Ramos (cell line): ENCODE measurements at regions not wholly inside any gene's neighbourhood (a gene's known extent, or its start where the extent isn't known, plus 50 kb on each side); places are given as distances from the start of the nearest gene placed in this dataset.

ENCODE experiments used
- in situ Hi-C: fragments of 300-500 bp; cut with MboI; formaldehyde crosslinking; loops from one replicate; pipeline ENCODE4 v1.14.3; 2022; ENCODE audit warnings: low sequenced_read_pairs; ENCODE audit not compliant: unreplicated experiment

GRCh38 chr15:95262866-95263564 lies 1031.7 kb downstream of the MCTP2 start:
- in situ Hi-C loops, result loop anchor here (25.0 kb wide), 1 partner anchor 1974 kb away; no protein-coding TSS in a partner anchor

DNA sequence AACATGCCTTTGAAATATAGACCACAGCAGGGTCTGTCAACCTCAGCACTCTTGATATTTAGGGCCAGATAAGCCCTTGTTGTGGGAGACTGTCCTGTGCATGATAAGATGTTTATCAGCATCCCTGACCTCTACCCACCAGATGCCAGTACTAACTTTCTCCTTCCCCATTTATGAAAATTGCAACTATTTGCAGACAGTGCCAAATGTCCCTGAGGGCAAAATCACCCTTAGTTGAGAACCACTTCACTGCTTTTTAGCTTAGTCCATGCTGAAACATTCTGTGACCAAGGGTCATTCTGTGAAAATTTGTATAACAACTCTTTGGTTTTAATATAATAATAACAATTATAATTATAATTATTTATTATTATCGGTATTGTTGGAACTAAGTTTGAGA lies 1032.4 kb downstream of the MCTP2 start:
- in situ Hi-C loops, result loop anchor here (25.0 kb wide), 1 partner anchor 1974 kb away; no protein-coding TSS in a partner anchor

DNA sequence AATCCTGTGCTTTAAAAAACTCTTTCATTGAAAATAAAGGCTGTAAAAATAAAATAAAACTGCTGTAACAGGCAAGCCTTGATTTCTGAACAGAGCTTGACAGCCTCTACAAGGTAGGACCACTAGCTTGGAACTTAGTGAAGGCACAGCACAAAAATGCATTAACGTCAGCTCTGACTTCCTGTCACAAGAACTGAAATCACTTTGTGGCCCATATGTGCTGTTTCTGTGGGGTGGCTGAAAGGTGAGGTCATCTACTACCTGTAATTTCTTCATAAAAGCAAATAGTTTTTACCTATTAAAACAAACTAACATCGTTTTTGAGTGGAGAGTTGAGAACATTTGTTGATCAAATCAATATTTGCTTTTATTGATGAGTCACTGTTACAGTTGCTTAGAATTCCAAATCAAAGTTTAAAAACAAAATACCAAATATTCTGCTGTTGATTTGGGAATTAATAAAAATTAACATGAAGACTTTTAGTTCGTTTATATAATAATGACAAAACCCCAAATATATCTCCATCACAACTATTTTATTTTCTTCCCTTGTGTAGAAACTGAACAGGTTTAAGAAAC lies 1034.1 kb downstream of the MCTP2 start:
- in situ Hi-C loops, result loop anchor here (25.0 kb wide), 1 partner anchor 1972 kb away; no protein-coding TSS in a partner anchor

DNA sequence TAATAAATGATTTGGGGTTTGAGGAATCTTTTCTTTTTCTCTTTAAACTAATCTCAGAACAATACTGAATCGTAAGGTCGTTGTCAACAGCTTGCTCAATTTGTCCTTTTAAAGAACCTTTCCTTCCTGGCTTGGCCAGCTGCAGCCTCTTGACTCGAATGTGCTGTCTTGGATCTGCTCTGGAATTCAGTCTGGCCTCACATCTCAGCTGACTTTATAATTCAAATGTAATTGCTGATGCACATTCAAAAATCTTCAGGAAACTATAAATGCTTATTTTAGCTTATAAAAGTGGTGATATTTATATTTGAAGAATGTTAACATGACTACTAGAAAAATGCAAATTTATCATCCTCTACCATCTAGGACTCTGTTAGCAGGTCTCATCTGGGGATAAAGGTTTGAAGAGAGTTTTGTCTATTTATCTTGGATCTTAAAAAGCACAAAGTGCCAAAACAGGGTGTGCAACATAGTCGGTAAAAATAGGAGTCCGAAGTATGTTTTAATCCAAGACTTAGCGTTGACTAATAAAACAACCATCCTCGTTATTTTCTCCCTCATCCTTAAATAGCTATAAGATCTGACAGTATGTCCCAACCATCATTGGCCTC lies 1035.2 kb downstream of the MCTP2 start:
- in situ Hi-C loops, result loop anchor here (25.0 kb wide), 1 partner anchor 1971 kb away; no protein-coding TSS in a partner anchor

GRCh38 chr15:95267481-95267880 lies 1036.1 kb downstream of the MCTP2 start:
- in situ Hi-C loops, result loop anchor here (25.0 kb wide), 1 partner anchor 1970 kb away; no protein-coding TSS in a partner anchor

DNA sequence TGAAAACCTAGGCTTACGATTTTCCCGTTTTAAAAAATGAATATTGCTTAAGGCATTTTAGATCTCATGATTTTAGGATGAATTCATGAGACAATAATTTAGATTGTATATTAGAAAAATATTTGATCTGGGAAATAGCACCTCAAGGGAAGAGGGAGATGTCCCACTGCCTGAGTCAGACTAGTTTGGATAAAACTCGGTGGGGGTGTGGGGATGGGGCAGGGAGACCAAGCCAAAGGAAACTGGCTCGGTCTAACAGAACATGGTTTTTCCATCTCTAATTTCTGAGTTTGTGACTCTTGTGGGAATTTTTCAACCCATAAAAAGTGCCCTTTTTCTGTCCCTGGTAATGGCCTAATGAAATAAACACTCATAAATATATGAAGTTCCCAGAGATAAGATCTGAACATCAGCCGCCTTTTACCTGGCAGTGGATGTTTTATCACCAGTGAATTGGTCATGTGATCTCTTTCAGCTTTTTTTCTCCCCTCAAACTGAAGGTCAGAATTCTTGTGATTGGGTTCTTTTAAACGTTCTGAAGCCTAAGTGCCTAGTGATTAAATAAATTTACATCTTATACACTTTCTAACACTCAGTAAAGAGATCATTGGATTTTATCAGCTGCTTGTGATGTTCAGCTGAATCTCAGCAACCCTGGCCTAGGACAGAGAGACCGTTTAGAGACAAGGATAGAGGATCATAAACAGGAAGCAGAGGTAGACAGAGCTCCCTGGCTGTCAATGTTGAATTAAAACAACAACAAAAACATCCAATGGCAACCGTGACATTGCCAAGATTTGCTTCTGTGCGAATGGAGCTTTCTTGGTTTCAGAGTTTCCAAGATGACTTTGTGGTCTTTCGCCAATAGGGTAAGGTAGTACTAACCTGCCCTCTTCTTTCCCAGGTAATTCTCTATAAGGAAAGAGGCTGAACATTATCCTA lies 1038.2 kb downstream of the MCTP2 start:
- in situ Hi-C loops, result loop anchor here (25.0 kb wide), 1 partner anchor 1968 kb away; no protein-coding TSS in a partner anchor

GRCh38 chr15:95274101-95274500 lies 1042.7 kb downstream of the MCTP2 start:
- in situ Hi-C loops, result loop anchor here (25.0 kb wide), 1 partner anchor 1963 kb away; no protein-coding TSS in a partner anchor

- in situ Hi-C loops, result loop anchor here (25.0 kb wide), 1 partner anchor 615 kb away; no protein-coding TSS in a partner anchor
Observed at GRCh38 chr15:95277266-95277665, 1045.9 kb downstream of the MCTP2 start.

- in situ Hi-C loops, result loop anchor here (25.0 kb wide), 1 partner anchor 616 kb away; no protein-coding TSS in a partner anchor
Observed at GRCh38 chr15:95278532-95279245, 1047.3 kb downstream of the MCTP2 start.

GRCh38 chr15:95279277-95280019 lies 1048.1 kb downstream of the MCTP2 start:
- in situ Hi-C loops, result loop anchor here (25.0 kb wide), 1 partner anchor 617 kb away; no protein-coding TSS in a partner anchor

DNA sequence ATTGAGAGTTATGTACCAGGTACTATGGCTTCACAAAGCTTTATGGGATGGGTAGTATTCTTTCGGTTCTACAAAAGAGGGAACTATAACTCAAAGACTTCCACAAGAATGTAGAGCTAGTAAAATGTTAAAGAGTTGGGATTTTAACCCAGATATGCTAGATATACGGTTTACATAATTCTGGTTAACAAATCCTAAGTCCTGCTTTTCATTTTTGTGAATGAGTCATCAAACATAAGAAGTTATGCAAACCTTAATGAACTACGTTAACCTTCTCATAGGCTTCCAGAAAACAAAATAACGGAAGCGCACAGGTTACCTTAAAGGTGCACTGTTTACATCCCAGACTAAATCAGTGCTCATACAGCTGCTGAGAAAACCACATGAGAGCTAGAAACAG lies 1049.3 kb downstream of the MCTP2 start:
- in situ Hi-C loops, result loop anchor here (25.0 kb wide), 1 partner anchor 618 kb away; no protein-coding TSS in a partner anchor

- in situ Hi-C loops, result loop anchor here (25.0 kb wide), 1 partner anchor 619 kb away; no protein-coding TSS in a partner anchor
Observed at GRCh38 chr15:95281470-95281869, 1049.0 kb upstream of the NR2F2 start.

DNA sequence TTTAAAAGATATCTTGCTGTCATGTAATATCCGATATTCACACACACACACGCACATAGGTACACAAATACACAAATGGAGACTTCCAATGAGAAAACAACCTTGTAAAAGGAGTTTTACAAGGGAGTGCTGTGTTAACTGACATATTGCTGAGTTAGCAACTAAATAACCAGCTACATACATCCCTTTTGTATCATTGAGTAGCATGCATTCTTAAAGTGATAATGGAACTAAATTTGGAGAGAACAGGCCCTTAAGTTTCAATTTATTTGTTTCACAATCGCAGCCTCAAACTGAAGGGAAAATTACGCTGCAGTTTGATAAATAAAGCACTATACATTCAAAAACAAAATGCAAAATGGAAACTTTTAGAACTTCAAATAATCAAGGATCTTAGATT lies 1046.0 kb upstream of the NR2F2 start:
- in situ Hi-C loops, result loop anchor here (25.0 kb wide), 1 partner anchor 622 kb away; no protein-coding TSS in a partner anchor

GRCh38 chr15:95284933-95285421 lies 1045.5 kb upstream of the NR2F2 start:
- in situ Hi-C loops, result loop anchor here (25.0 kb wide), 1 partner anchor 623 kb away; no protein-coding TSS in a partner anchor

DNA sequence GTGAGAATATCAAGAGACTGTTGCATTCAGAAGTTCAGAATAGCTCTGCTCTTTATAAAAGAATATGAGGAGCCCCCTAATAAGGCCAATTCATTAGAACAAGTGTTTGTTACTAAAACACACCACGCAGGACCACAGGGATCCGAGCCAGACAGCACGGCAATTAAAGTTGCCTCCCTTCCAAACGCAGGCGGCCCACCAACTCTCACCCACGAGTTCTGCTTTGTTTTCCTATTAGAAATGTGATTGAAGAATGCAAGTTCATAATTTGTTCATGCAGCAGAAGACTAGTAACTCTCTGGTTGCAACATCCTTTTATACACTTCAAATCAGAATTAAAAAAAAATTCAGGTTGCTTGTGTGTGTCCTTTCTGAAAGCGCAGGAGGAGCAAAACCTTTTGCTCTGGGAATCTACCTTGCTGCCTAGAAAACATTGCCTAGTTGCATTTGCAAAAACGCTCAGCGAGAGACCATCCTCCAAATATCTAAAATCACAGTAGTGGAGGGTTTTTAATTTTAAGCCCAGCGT lies 1044.1 kb upstream of the NR2F2 start:
- in situ Hi-C loops, result loop anchor here (25.0 kb wide), 1 partner anchor 624 kb away; no protein-coding TSS in a partner anchor

DNA sequence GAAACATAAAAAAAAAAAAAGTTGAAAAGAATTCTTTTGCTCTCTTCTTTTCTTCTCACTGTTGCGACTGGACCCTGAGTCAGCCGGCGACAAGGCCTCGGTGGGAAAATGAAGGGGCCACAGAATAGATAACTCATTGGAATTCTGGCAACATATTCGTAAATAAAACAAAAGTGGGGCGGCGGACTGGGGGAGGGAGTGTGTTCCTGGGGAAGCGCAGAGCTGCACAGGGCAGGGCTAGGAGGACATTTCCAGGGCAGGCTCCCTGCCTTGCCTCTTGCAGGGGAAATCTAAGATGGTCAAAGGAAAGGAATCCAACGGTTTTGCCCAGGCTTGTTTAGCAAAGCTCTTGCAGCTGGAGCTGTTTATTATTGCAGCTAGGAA lies 1042.8 kb upstream of the NR2F2 start:
- in situ Hi-C loops, result loop anchor here (25.0 kb wide), 1 partner anchor 625 kb away; no protein-coding TSS in a partner anchor

- in situ Hi-C loops, result loop anchor here (25.0 kb wide), 1 partner anchor 626 kb away; no protein-coding TSS in a partner anchor
Observed at GRCh38 chr15:95288626-95289025, 1041.9 kb upstream of the NR2F2 start.
